ENCODE measurements at regions not wholly inside any gene's neighbourhood (a gene's known extent, or its start where the extent isn't known, plus 50 kb on each side); places are given as distances from the start of the nearest gene placed in this dataset.

DNA sequence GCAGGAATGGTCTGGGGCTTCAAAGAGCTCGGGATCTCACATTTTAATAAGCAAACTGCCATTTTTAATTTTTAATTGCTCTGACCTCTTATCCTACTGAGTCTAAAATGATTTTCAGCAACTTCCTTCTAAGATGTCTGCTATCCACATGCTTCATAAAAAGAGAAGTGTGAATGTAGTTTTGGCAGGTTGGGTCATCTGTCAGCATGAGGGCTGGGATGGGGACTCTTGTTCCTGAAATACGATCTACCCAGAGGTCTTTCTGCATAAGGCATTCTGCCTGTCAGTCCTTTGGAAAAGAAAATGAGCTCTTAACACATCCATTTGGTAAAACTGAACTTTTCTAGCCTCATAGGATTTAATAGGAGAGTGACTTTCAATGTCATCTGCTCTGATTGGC lies 252.8 kb upstream of the APCDD1 start:
- 75 to 90% methylated on average over 2 of the region's 2 CpGs for WGBS, 2 donors (ENCODE audit: low coverage in 1 of 2)
- Histone ChIP-seq H3K27ac (no peak overlapping the region), H3K36me3 (no peaks in the 10 kb centered on the region), H3K27me3 (no peaks in the 10 kb centered on the region), H3K4me1 (peaks cover 0 to 3% (median 0%) of the 10 kb centered on the region in 4 donors), H3K4me3 (no peak overlapping the region), H3K9me3 (no peaks in the 10 kb centered on the region)
- DNase-seq = no peak
- no peak for TF ChIP-seq POLR2A (IDR thresholded peaks at IDR 0.05)
- TF ChIP-seq EP300 (IDR thresholded peaks at IDR 0.05; ENCODE audit: low read depth) = no peak
- TF ChIP-seq POLR2AphosphoS5 (IDR thresholded peaks at IDR 0.05) = no peak
- TF ChIP-seq, protein P1, sequence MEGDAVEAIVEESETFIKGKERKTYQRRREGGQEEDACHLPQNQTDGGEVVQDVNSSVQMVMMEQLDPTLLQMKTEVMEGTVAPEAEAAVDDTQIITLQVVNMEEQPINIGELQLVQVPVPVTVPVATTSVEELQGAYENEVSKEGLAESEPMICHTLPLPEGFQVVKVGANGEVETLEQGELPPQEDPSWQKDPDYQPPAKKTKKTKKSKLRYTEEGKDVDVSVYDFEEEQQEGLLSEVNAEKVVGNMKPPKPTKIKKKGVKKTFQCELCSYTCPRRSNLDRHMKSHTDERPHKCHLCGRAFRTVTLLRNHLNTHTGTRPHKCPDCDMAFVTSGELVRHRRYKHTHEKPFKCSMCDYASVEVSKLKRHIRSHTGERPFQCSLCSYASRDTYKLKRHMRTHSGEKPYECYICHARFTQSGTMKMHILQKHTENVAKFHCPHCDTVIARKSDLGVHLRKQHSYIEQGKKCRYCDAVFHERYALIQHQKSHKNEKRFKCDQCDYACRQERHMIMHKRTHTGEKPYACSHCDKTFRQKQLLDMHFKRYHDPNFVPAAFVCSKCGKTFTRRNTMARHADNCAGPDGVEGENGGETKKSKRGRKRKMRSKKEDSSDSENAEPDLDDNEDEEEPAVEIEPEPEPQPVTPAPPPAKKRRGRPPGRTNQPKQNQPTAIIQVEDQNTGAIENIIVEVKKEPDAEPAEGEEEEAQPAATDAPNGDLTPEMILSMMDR (IDR thresholded peaks at IDR 0.05) = no peak
- in situ Hi-C loops (cut with MboI; ENCODE audit: low pct_ligation_motif_present in 1 of 4, low pct_unique_long_range_greater_than_20kb in 1 of 4, low sequenced_read_pairs in 3 of 4) = no loop called here
- intact Hi-C loops (cut with DNase I; ENCODE audit: low total_unique reads) = no loop called here

DNA sequence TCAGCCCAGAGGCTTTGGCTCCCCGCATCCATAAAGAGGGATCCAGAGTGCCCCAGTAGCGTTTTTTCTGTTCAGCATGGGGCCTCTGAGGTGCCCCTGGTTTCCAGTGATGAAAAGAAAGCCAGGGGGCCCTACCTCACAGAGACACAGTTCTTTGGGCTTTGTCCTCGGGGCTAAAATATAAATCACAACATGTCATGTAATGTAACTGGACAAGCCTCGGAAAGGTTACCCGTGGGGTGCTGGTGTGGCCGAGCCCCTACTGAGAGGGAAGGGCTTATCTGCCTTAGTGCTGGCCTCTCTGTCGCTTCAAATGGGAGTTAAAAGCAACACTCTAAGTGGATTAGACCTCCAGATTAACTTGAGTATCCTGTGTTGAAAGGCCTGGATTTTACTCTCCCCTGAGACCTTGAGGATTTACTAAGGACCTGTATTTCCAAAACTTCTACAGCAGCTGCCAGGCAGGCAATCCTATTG lies 251.6 kb upstream of the APCDD1 start:
- DNase-seq = no peak
- no peak overlapping the region for H3K4me3 ChIP-seq
- H3K36me3 ChIP-seq = no peaks in the 10 kb centered on the region
- 71 to 81% methylated on average over 4 to 7 of the region's 7 CpGs for WGBS, 2 donors (ENCODE audit: low coverage in 1 of 2)
- intact Hi-C loops (cut with DNase I; ENCODE audit: low total_unique reads) = no loop called here
- no peak overlapping the region for H3K27ac ChIP-seq
- no peaks in the 10 kb centered on the region for H3K4me1 ChIP-seq
- H3K27me3 ChIP-seq = no peaks in the 10 kb centered on the region
- in situ Hi-C loops (cut with MboI; ENCODE audit: low pct_ligation_motif_present in 1 of 4, low pct_unique_long_range_greater_than_20kb in 1 of 4, low sequenced_read_pairs in 3 of 4) = no loop called here
- TF ChIP-seq POLR2AphosphoS5 (IDR thresholded peaks at IDR 0.05) (no peak), POLR2A (IDR thresholded peaks at IDR 0.05) (no peak), EP300 (IDR thresholded peaks at IDR 0.05; ENCODE audit: low read depth) (no peak)
- TF ChIP-seq, protein P1 (IDR thresholded peaks at IDR 0.05) = no peak
- H3K9me3 ChIP-seq = no peaks in the 10 kb centered on the region

DNA sequence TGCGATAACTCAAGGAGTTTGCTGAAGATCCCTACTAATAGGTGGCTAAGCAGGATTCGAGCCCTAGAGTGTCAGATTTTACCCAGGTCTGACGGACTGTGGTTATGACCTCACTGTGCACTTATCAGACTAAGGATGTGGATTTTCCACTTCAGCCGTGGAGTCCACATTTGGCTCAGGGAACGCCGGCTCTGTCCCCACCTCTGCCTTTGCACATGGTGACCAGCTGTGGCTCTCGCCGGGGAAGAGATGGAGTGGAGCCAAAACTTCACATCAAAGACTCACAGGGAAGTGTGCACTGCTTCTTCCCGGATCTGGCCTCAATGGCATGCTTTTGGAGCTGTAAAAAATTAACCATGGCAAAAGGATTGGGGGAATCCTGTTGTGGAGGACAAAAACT lies 249.3 kb upstream of the APCDD1 start:
- Histone ChIP-seq H3K9me3 (no peaks in the 10 kb centered on the region), H3K27me3 (no peaks in the 10 kb centered on the region), H3K4me1 (no peaks in the 10 kb centered on the region), H3K4me3 (no peak overlapping the region), H3K36me3 (no peaks in the 10 kb centered on the region), H3K27ac (no peak overlapping the region)
- TF ChIP-seq POLR2A (IDR thresholded peaks at IDR 0.05) = no peak
- TF ChIP-seq, protein P1 (IDR thresholded peaks at IDR 0.05) = no peak
- no peak for TF ChIP-seq POLR2AphosphoS5 (IDR thresholded peaks at IDR 0.05)
- TF ChIP-seq EP300 (IDR thresholded peaks at IDR 0.05; ENCODE audit: low read depth) = no peak
- 50 to 83% methylated on average over 2 to 9 of the region's 9 CpGs for WGBS, 2 donors (ENCODE audit: low coverage in 1 of 2)
- in situ Hi-C loops (cut with MboI; ENCODE audit: low pct_ligation_motif_present in 1 of 4, low pct_unique_long_range_greater_than_20kb in 1 of 4, low sequenced_read_pairs in 3 of 4) (no loop called here), intact Hi-C loops (cut with DNase I; ENCODE audit: low total_unique reads) (no loop called here)
- no peak for DNase-seq

DNA sequence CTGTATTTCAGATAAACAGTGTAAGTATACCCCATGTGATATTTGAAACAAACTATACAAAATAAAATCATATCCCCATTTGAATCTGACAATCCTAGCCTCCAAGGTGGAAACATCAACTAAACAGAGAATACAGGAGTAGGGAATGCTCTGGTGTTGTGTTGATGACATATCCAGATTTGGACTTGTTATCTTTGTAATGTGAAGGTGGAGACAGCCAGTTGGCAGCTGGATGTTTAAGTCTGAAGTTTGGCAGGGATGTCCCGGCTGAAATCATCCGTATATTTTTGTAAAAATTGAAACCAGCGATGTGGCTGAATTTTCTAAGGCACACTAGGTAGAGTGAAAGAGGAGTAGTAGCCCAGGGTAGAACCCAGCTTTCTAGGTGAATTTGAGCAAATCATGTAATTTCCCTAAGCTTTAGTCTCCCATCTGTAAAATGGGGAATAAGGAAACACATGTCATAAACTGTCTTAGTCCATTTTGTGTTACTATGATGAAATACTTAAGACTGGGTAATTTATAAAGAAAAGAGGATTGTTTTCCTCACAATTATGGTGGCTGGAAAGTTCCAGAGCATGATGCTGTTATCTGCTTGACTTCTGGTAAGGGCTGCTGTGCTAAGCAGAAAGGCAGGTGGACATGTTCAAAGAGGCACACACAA lies 246.6 kb upstream of the APCDD1 start:
- intact Hi-C loops (cut with DNase I; ENCODE audit: low total_unique reads) = no loop called here
- Histone ChIP-seq H3K27ac (no peak overlapping the region), H3K4me1 (no peaks in the 10 kb centered on the region), H3K36me3 (no peaks in the 10 kb centered on the region), H3K27me3 (no peaks in the 10 kb centered on the region), H3K4me3 (no peak overlapping the region), H3K9me3 (no peaks in the 10 kb centered on the region)
- in situ Hi-C loops (cut with MboI; ENCODE audit: low pct_ligation_motif_present in 1 of 4, low pct_unique_long_range_greater_than_20kb in 1 of 4, low sequenced_read_pairs in 3 of 4) = no loop called here
- 55 to 60% methylated on average over 1 to 3 of the region's 3 CpGs for WGBS, 2 donors (ENCODE audit: low coverage in 1 of 2)
- no peak for DNase-seq
- TF ChIP-seq, protein P1 (IDR thresholded peaks at IDR 0.05) = no peak
- no peak for TF ChIP-seq POLR2AphosphoS5 (IDR thresholded peaks at IDR 0.05)
- no peak for TF ChIP-seq POLR2A (IDR thresholded peaks at IDR 0.05)
- TF ChIP-seq EP300 (IDR thresholded peaks at IDR 0.05; ENCODE audit: low read depth) = no peak
